ENCODE measurements at regions not wholly inside any gene's neighbourhood (a gene's known extent, or its start where the extent isn't known, plus 50 kb on each side); places are given as distances from the start of the nearest gene placed in this dataset.

GRCh38 chr11:130808541-130808940 lies 107.7 kb downstream of the SNX19 start:
- TF ChIP-seq EZH2 (IDR thresholded peaks at IDR 0.05; ENCODE audit: borderline replicate concordance, insufficient read depth, low read depth, low read length, poor library complexity, severe bottlenecking) = no peak
- TF ChIP-seq CTCF (IDR thresholded peaks at IDR 0.05) = no peak

All from B cell (primary cell).